HG02852 (cell line): ENCODE measurements at regions not wholly inside any gene's neighbourhood (a gene's known extent, or its start where the extent isn't known, plus 50 kb on each side); places are given as distances from the start of the nearest gene placed in this dataset.
"Not testable (repeated sequence)": the region's sequence is repeated elsewhere in the genome, so short reads cannot be mapped to it uniquely, and the experiment has no call there.

Experiments
- ATAC-seq: cut with Tn5 transposase; IDR thresholded peaks from one replicate; pipeline ENCODE4 v1.9.1; 2021; ENCODE audit warnings: mild to moderate bottlenecking, moderate library complexity; ENCODE audit not compliant: unreplicated experiment

DNA sequence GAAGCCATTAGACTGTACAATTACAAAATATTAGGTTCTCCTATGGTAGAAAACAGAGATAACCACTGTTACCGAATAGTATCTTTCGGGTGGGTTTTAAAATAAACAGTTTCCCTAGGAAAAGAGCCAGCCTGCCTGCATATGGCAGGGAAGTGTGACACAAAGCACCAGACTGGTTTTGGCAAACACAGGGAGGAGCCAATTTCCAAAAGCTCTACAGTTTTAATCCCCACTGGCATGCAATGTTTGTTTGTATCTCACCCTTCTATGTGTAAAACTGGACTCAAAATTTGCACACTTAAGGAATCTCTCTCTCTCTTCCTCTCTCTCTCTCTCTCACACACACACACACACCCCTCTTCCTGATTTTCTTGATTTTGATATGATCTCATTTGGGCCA is 261.7 kb downstream of the ETV1 start:
- ATAC-seq, result no peak

- not testable (repeated sequence) for ATAC-seq
These were observed 261.0 kb downstream of the ETV1 start for GRCh38 chr7:13728430-13728829.

GRCh38 chr7:13731643-13732042 is 257.8 kb downstream of the ETV1 start:
- no peak for ATAC-seq

DNA sequence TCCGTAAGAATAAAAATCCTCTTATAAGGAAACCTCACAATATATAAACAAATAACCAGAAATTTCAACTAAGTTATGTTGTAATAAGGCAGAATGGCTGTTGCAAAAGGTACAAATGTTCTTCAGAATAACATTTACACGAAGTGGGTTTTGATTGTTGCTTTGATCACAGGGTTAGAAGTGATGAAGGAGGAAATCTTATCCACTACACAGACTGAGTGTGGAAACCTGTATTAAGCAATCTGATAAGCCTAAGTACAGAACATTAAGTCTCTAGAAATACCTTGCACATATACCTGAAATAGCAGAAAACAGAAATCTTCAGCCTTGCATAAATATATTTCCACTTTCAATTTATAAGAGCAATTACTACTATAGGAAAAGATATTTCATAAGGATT is 251.9 kb downstream of the ETV1 start:
- no peak for ATAC-seq

DNA sequence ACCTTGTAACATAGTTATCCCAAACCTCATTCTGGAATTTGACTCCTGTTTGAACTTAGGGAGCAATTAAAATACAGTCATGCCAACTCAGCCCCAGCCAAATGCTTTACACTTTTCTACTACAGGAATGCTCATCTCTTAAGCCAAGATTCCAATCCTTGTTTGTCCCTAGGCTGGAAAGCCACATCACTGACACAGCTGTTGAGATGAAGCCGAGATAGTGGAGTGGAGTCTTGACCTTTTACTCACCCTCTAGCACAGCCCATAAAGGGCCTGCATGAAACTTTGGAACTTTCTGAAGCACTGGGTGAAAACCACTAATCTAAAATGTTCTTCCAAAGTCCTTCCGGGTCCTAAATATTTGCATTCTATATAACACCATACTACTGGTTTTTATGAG is 247.3 kb downstream of the ETV1 start:
- no peak for ATAC-seq

GRCh38 chr7:13742811-13743210 is 246.7 kb downstream of the ETV1 start:
- no peak for ATAC-seq

DNA sequence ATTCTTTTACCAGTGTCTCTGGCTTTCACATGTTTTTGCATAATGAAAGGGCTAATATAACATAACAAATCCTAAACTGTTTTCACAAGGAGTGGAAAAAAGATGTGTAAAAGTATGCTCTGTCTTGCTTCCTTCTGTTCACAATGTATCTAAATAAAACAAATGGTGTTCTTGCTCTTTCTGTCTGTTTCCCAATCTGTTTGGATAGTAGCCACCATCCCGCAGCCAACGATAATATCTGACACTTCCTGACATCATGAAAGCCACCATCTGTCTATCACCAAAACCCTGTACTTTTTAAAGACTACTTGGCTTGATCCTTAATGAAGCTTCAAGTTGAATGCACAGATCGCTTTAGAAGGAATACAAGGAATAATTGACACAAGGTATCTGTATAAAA is 246.2 kb downstream of the ETV1 start:
- ATAC-seq, result no peak

- no peak for ATAC-seq
These were observed 243.9 kb downstream of the ETV1 start for GRCh38 chr7:13745530-13745929.

DNA sequence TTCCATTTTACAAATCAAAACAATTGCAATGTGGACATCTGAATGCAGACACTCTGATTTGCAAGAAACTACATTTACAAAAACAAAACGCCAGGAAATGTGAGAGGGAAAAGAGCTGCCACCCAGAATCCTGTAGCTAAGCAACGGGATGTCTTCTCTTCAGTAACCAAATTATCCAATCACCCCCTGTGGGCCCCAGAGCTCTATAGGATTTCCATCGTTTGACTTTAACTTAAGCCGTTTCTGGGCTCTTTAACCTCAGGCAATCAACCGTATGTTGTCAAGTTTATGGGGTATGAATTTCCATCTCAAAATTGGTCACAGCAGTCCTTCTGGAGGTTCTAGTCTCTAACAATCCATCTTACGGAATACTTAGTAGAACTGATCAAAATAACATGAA is 240.5 kb downstream of the ETV1 start:
- no peak for ATAC-seq

- ATAC-seq, result no peak
These were observed 239.8 kb downstream of the ETV1 start for GRCh38 chr7:13749636-13750035.

- ATAC-seq, result no peak
These were observed 237.7 kb downstream of the ETV1 start for GRCh38 chr7:13751766-13752165.

DNA sequence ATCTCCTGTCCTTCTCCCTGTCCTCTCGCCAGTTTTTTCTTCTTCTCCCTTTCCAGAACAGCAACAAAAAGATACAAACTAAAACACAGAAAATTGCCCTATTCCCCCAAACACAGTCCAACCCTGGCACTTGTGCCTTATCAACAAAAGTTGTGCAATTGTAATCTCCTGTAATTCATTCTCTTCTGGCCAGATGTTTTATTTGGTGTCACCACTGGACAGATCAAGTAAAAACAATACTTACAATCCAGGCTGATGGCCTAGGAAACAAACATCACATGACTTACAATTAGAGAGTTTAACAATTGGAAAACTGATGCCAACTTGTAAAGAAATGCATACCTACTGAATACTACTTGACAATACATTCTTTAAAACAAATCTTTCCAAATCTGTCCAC is 231.6 kb downstream of the ETV1 start:
- no peak for ATAC-seq

DNA sequence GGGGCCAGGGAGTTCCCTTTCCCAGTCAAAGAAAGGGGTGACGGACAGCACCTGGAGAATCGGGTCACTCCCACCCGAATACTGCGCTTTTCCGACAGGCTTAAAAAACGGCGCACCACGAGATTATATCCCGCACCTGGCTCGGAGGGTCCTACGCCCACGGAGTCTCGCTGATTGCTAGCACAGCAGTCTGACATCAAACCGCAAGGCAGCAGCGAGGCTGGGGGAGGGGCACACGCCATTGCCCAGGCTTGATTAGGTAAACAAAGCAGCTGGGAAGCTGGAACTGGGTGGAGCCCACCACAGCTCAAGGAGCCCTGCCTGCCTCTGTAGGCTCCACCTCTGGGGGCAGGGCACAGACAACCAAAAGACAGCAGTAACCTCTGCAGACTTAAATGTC is 223.6 kb downstream of the ETV1 start:
- ATAC-seq, result not testable (repeated sequence)

DNA sequence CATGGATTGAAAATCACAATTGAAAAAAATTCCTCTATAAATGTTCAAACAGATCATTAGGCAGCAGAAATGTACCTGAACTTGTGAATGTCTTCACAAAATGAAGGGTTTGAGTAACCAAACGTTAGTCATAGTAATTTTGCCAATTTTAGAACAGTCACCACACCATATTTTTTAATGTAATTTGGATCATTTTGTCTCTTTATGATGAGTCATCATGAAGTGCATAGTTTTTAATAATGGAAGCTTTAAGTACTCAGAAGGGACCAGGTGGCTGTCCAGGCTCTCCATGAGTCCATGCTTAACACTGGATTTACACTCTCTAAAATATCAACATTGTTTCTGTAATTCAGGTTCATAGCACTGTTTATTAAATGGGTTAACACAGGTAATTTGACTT is 219.2 kb downstream of the ETV1 start:
- ATAC-seq, result no peak

DNA sequence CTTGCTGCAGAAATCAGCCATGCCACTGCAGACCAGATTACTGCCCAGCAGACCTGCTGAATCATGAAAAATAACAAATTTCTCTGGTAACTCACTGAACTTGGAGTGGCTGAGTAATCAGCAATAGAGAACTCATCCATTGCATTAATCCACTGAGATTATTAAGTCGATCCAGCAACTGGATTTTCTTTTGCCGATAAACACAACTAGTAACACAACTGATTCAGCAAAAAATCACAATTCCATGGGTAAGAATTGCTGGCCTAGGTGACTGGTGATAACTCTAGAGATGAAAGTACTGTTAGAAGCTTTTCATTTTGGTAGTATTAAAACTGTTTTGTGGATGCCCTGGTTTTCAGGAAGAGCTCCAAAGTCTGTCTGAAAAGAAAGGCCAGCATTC is 214.5 kb downstream of the ETV1 start:
- ATAC-seq, result no peak

DNA sequence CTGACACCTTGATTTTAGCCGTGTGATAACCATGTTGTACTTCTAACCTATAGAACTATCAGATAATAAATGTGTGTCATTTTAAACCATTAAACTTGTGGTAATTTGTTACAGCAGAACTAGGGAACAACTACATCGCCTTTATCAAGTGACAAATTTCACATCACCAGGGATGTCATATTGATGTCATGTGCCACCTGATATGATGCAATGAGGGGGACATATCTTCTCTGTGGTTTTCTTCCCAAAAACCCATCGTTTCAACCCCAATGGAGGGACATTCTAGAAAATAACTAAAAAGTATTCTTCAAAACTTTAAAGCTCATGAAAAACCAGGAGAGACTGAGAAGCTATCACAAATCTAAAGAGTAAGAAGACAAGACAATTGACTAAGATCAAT is 212.2 kb downstream of the ETV1 start:
- ATAC-seq, result no peak

DNA sequence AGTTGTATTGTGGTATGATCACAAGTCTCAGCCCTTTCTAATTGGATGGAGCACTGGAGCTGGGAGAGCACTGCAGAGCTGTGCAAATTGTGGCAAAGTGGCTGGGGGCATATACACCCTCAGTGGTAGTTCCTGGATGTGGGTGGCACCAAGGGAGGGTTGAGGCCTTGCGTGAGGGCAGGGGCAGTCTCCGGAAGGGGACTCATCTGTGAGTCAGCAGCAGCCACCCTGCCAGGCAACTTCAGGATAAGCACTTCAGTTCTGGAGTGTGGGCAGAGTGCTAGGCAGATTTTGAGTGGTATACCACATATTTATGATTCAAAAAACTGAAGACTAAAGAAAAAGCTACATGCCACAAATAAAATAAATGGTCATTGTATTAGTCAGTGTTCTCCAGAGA is 210.5 kb downstream of the ETV1 start:
- no peak for ATAC-seq

DNA sequence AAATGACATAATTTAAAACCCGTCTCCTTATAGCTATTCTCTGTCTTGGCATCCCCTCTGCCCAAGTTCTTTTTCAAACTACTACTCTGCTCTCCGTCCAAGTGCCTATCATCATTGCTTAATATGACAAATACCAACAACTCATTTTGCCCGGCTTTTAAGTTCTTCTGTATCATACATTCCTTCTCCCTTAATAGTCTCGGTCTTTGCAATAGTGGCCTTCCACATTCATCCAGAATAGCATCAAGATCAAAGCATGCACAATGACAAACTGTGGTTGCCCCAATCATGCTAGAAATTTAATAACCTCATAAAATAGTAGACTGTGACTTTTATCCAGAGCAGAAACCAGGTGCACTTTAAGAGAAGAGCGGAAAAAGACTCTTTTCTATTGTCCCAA is 198.9 kb downstream of the ETV1 start:
- ATAC-seq, result no peak

- no peak for ATAC-seq
These were observed 197.3 kb downstream of the ETV1 start for GRCh38 chr7:13792208-13792607.

GRCh38 chr7:13793926-13794325 is 195.5 kb downstream of the ETV1 start:
- ATAC-seq, result no peak

GRCh38 chr7:13794581-13794980 is 194.9 kb downstream of the ETV1 start:
- ATAC-seq, result no peak

DNA sequence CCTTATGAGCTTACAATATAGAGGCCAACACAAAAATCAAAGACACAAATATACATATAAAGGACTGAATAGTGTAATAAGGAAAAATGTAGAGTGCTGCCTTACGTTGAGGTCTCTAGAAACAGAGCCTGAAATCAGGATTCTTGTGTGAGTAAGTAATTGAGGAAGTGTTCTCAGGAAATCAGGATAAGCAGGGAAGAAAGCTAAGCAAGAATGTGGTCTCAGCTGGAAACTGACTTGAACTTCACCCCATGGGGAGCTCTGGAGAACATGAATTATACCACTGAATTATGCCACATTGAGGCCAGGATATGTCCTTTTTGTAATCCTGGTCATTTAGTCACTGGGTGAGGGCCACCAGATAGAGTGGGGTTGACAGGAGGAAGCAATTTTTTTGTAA is 191.9 kb downstream of the ETV1 start:
- ATAC-seq, result no peak

GRCh38 chr7:13800694-13801448 is 188.6 kb downstream of the ETV1 start:
- no peak for ATAC-seq
